IgD-negative memory B cell (primary cell): ENCODE measurements at regions not wholly inside any gene's neighbourhood (a gene's known extent, or its start where the extent isn't known, plus 50 kb on each side); places are given as distances from the start of the nearest gene placed in this dataset.
"Not testable (repeated sequence)": the region's sequence is repeated elsewhere in the genome, so short reads cannot be mapped to it uniquely, and the experiment has no call there.

ENCODE experiments used
- H3K27ac Mint-ChIP-seq, 3 donors: one replicate each; pipeline ENCODE4 v1.8.0; 2020 to 2022; ENCODE audit warnings: mild to moderate bottlenecking in 3 of 3, mixed read lengths in 3 of 3, moderate library complexity in 1 of 3
- H3K27me3 Mint-ChIP-seq: one replicate; pipeline ENCODE4 v1.8.0; 2021; ENCODE audit warnings: mixed read lengths
- H3K36me3 Mint-ChIP-seq: one replicate; pipeline ENCODE4 v1.8.0; 2020; ENCODE audit warnings: mild to moderate bottlenecking, mixed read lengths
- H3K4me1 Mint-ChIP-seq, 3 donors: one replicate each; pipeline ENCODE4 v1.8.0; 2020 to 2022; ENCODE audit warnings: mixed read lengths in 3 of 3, mild to moderate bottlenecking in 1 of 3
- H3K4me3 Mint-ChIP-seq, 4 donors: one replicate each; pipeline ENCODE4 v1.8.0; 2020 to 2022; ENCODE audit warnings: mild to moderate bottlenecking in 4 of 4, mixed read lengths in 4 of 4, moderate library complexity in 3 of 4
- H3K9me3 Mint-ChIP-seq, 3 donors: one replicate each; pipeline ENCODE4 v1.8.0; 2020 to 2021; ENCODE audit warnings: mixed read lengths in 3 of 3, mild to moderate bottlenecking in 1 of 3

GRCh38 chr10:118442032-118442431 is 99.9 kb upstream of the FAM204A start:
- Mint-ChIP-seq H3K36me3 (no peaks in the 10 kb centered on the region), H3K4me3 (no peak overlapping the region), H3K27ac (no peak overlapping the region), H3K4me1 (no peaks in the 10 kb centered on the region), H3K9me3 (peaks cover 0 to 1% (median 0%) of the 10 kb centered on the region in 3 donors), H3K27me3 (peaks cover 10% of the 10 kb centered on the region)

DNA sequence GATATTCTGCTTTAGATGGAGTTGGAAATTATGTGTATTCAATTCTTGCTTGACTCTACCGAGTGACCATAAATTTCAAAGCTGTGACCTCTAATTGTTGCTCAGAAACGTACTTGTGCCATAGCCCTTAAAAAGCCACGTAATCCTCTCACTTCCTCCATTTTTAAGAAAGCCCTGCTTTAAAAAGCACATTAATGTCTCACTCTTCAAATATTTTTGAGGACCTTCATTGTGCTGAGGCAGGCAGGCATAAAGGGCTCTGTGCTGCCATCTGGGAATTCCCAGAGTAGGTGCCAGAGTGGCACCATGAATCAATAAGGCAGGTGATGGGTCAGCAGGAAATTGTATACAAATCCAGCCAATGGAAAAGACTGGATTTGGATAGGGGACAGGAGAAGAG is 97.7 kb upstream of the FAM204A start:
- Mint-ChIP-seq H3K36me3 (no peaks in the 10 kb centered on the region), H3K4me3 (no peak overlapping the region), H3K27me3 (peaks cover 8% of the 10 kb centered on the region), H3K4me1 (no peaks in the 10 kb centered on the region), H3K9me3 (peaks cover 0 to 1% (median 0%) of the 10 kb centered on the region in 3 donors), H3K27ac (no peak overlapping the region)

GRCh38 chr10:118436742-118437141 is 94.6 kb upstream of the FAM204A start:
- no peak overlapping the region for H3K27ac Mint-ChIP-seq

DNA sequence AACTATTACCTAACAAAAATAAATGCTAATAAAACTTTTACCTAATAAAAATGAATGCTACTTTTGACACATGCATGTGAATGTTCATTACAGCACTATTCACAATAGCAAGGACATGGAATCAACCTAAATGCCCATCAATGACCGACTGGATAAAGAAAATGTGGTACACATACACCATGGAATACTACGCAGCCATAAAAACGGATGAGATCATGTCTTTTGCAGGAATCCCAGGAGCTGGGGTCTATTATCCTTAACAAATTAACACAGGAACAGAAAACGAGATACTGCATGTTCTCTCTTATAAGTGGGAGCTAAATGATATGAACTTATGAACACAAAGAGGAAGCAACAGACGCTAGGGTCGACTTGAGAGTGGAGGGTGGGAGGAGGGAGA is 88.1 kb upstream of the FAM204A start:
- Mint-ChIP-seq H3K9me3 (peaks cover 0 to 2% (median 0%) of the 10 kb centered on the region in 3 donors), H3K27me3 (peaks cover 4% of the 10 kb centered on the region), H3K27ac (no peak overlapping the region), H3K36me3 (no peaks in the 10 kb centered on the region), H3K4me3 (no peak overlapping the region), H3K4me1 (no peaks in the 10 kb centered on the region)

More at GRCh38 chr10:118436742-118437141, 94.6 kb upstream of the FAM204A start:
- Mint-ChIP-seq H3K27me3 (peaks cover 8% of the 10 kb centered on the region), H3K36me3 (no peaks in the 10 kb centered on the region), H3K9me3 (peaks cover 0 to 2% (median 1%) of the 10 kb centered on the region in 3 donors), H3K4me1 (no peaks in the 10 kb centered on the region), H3K4me3 (no peak overlapping the region)

GRCh38 chr10:118423800-118424442 is 81.8 kb upstream of the FAM204A start:
- H3K4me3 Mint-ChIP-seq, result no peak overlapping the region
- H3K4me1 Mint-ChIP-seq, result peaks cover 0 to 3% (median 0%) of the 10 kb centered on the region in 3 donors
- peaks cover 2% of the 10 kb centered on the region for H3K36me3 Mint-ChIP-seq
- peaks cover 2% of the 10 kb centered on the region for H3K27me3 Mint-ChIP-seq
- peaks cover 0 to 4% (median 0%) of the 10 kb centered on the region in 3 donors for H3K9me3 Mint-ChIP-seq
- no peak overlapping the region for H3K27ac Mint-ChIP-seq

GRCh38 chr10:118422241-118422640 is 80.1 kb upstream of the FAM204A start:
- Mint-ChIP-seq H3K4me3 (no peak overlapping the region), H3K4me1 (peaks cover 0 to 3% (median 0%) of the 10 kb centered on the region in 3 donors)

GRCh38 chr10:118420049-118420448 is 77.9 kb upstream of the FAM204A start:
- H3K9me3 Mint-ChIP-seq, H3K4me1 Mint-ChIP-seq, H3K27ac Mint-ChIP-seq, H3K36me3 Mint-ChIP-seq, H3K4me3 Mint-ChIP-seq: not testable (repeated sequence)
- H3K27me3 Mint-ChIP-seq, result peaks cover 11% of the 10 kb centered on the region

More at GRCh38 chr10:118422241-118422640, 80.1 kb upstream of the FAM204A start:
- H3K27me3 Mint-ChIP-seq, result peaks cover 8% of the 10 kb centered on the region
- no peak overlapping the region for H3K27ac Mint-ChIP-seq
- H3K36me3 Mint-ChIP-seq, result peaks cover 2% of the 10 kb centered on the region
- H3K9me3 Mint-ChIP-seq, result peaks cover 0 to 4% (median 0%) of the 10 kb centered on the region in 3 donors

- Mint-ChIP-seq H3K4me1 (no peaks in the 10 kb centered on the region), H3K9me3 (no peaks in the 10 kb centered on the region), H3K4me3 (no peak overlapping the region), H3K36me3 (no peaks in the 10 kb centered on the region), H3K27me3 (peaks cover 18% of the 10 kb centered on the region), H3K27ac (no peak overlapping the region)
Observed at GRCh38 chr10:118412932-118413331, 70.8 kb upstream of the FAM204A start.

DNA sequence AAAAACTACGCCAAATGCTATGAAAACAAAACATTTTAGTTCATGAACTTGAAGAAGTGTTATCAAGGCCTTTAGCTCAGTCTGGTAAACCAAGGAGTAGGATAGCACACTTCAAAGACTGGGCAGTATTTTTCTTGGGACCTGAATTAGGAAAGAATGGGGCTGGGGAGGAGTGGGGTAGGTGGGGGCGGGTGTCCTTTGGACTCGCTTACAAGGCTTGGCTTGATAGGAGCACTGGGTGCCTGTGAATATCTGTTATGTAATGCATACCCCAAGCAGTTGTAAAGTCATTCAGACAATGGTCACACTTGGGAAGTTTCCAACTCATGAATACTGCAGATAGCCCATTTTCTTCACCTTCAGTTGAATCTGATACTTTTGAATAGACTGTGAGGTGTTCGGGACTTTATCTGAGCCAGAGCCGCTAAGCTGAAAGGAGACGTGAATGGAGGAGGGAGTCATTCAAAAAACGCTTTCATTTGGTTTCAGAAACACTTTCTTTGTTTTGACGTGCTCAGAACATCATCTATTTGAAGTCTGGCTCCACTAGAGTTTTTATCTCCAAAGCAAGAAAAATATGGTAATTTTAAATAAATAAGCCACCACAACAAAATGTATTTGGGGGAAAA is 70.1 kb upstream of the FAM204A start:
- Mint-ChIP-seq H3K9me3 (no peaks in the 10 kb centered on the region), H3K4me3 (no peak overlapping the region), H3K36me3 (no peaks in the 10 kb centered on the region), H3K27ac (no peak overlapping the region), H3K27me3 (peaks cover 17% of the 10 kb centered on the region), H3K4me1 (no peaks in the 10 kb centered on the region)

DNA sequence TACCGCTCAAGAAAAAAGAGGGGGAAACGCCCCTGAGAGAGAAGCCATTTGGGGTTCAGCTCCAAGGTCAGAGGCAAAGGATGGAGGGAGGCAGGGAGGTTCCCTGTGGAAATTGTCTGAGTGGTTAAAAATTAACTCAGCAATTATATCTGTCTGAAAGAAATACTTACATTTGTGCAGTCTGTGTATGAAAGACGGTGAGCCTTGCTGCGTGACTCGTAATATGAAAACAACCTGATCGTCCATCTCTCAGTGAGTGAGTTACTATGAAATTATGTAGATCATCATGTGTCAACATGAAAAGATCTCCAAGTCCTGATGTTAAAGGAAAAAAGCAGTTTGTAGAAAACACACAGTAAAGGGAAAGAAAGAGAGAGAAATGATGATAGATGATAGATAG is 67.2 kb upstream of the FAM204A start:
- no peak overlapping the region for H3K4me3 Mint-ChIP-seq
- no peaks in the 10 kb centered on the region for H3K9me3 Mint-ChIP-seq
- H3K27ac Mint-ChIP-seq, result no peak overlapping the region
- H3K4me1 Mint-ChIP-seq, result no peaks in the 10 kb centered on the region
- H3K36me3 Mint-ChIP-seq, result no peaks in the 10 kb centered on the region
- peaks cover 15% of the 10 kb centered on the region for H3K27me3 Mint-ChIP-seq

DNA sequence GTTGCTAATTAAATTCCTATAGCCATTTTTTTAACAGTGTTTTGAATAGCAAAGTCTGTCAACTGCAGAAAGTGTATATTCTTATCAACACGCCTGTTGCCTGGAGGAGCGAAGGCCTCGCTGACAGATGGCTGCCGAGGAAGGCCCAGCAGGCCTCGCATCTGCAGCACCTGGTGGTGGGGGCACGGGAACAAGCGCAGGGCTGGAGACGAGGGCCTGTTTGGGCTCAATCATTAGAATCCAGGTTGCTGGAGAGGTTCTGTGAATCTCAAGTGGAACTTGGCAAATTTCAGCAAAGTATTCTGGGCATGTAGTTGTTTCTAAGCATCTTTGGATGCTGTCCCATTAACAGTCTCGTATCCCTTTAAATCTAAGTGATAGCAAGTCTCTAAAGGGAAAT is 66.1 kb upstream of the FAM204A start:
- Mint-ChIP-seq H3K9me3 (no peaks in the 10 kb centered on the region), H3K27ac (no peak overlapping the region), H3K4me1 (no peaks in the 10 kb centered on the region), H3K4me3 (no peak overlapping the region), H3K27me3 (peaks cover 11% of the 10 kb centered on the region), H3K36me3 (no peaks in the 10 kb centered on the region)

- H3K27ac Mint-ChIP-seq, result no peak overlapping the region
- H3K27me3 Mint-ChIP-seq, result peaks cover 7% of the 10 kb centered on the region
- H3K4me3 Mint-ChIP-seq, result no peak overlapping the region
- no peaks in the 10 kb centered on the region for H3K4me1 Mint-ChIP-seq
- H3K9me3 Mint-ChIP-seq, result no peaks in the 10 kb centered on the region
- H3K36me3 Mint-ChIP-seq, result no peaks in the 10 kb centered on the region
Observed at GRCh38 chr10:118407777-118408176, 65.7 kb upstream of the FAM204A start.

DNA sequence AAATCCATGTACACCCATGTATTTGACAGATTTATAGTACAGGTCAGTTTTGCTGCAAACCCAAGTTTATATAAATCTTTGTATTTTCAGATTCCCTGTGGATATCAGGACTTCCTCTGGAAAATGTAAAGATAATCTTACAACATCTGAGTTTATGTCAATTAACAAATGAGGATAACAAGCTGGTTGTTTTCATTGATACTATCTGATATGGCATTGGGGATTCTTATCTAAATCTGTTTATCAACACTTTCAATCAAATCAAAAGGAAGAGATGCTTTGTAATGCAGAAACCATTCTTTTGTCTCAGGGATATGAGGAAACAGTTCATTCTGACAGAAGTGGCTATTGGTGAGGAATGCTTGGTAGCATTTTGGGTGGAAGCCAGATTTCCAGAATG is 64.9 kb upstream of the FAM204A start:
- no peak overlapping the region for H3K27ac Mint-ChIP-seq
- peaks cover 7% of the 10 kb centered on the region for H3K27me3 Mint-ChIP-seq
- H3K9me3 Mint-ChIP-seq, result no peaks in the 10 kb centered on the region
- no peaks in the 10 kb centered on the region for H3K36me3 Mint-ChIP-seq
- no peak overlapping the region for H3K4me3 Mint-ChIP-seq
- no peaks in the 10 kb centered on the region for H3K4me1 Mint-ChIP-seq

- no peak overlapping the region for H3K27ac Mint-ChIP-seq
- no peaks in the 10 kb centered on the region for H3K4me1 Mint-ChIP-seq
- no peak overlapping the region for H3K4me3 Mint-ChIP-seq
- peaks cover 0 to 1% (median 0%) of the 10 kb centered on the region in 3 donors for H3K9me3 Mint-ChIP-seq
- no peaks in the 10 kb centered on the region for H3K36me3 Mint-ChIP-seq
- H3K27me3 Mint-ChIP-seq, result peaks cover 9% of the 10 kb centered on the region
Observed at GRCh38 chr10:118405928-118406327, 63.8 kb upstream of the FAM204A start.

GRCh38 chr10:118403967-118404366 is 61.8 kb upstream of the FAM204A start:
- H3K9me3 Mint-ChIP-seq, result peaks cover 0 to 1% (median 0%) of the 10 kb centered on the region in 3 donors
- H3K27me3 Mint-ChIP-seq, result peaks cover 5% of the 10 kb centered on the region
- H3K27ac Mint-ChIP-seq, result no peak overlapping the region
- H3K4me3 Mint-ChIP-seq, result no peak overlapping the region
- no peaks in the 10 kb centered on the region for H3K4me1 Mint-ChIP-seq
- H3K36me3 Mint-ChIP-seq, result no peaks in the 10 kb centered on the region

GRCh38 chr10:118401708-118402193 is 59.6 kb upstream of the FAM204A start:
- Mint-ChIP-seq H3K27ac (no peak overlapping the region), H3K4me1 (no peaks in the 10 kb centered on the region), H3K4me3 (no peak overlapping the region), H3K27me3 (peaks cover 7% of the 10 kb centered on the region), H3K9me3 (peaks cover 0 to 1% (median 0%) of the 10 kb centered on the region in 3 donors), H3K36me3 (no peaks in the 10 kb centered on the region)
